ENCODE measurements at regions not wholly inside any gene's neighbourhood (a gene's known extent, or its start where the extent isn't known, plus 50 kb on each side); places are given as distances from the start of the nearest gene placed in this dataset. TPM values are rescaled to one million over a fixed set of nuclear protein-coding genes. Genes with fewer than 3 reads are reported as not detected.

Small RNAs in the stretch of these regions (small RNA-seq; reads per million reads assigned to genes)
- gene LINC00328-2P (not detected), gene RNA5SP24 (not detected), gene RNU6-55P (not detected), gene RNU6-76P (not detected)

Data from fibroblast of villous mesenchyme (primary cell).